Mucosa of descending colon (tissue), 3 donors: ENCODE measurements at regions not wholly inside any gene's neighbourhood (a gene's known extent, or its start where the extent isn't known, plus 50 kb on each side); places are given as distances from the start of the nearest gene placed in this dataset.

Source experiments
- ATAC-seq: fragments of 200-7000 bp; cut with Tn5 transposase; one replicate; pipeline ENCODE4 v1.9.1; 2020; ENCODE audit warnings: mild to moderate bottlenecking, moderate library complexity
- DNase-seq, 3 donors: peaks; one replicate each; pipeline ENCODE4 v3.0.0-alpha.2; 2020
- H3K36me3 ChIP-seq: fragments of 200-600 bp; one replicate; pipeline ENCODE4 v1.8.0; 2021; ENCODE audit warnings: low read depth, mild to moderate bottlenecking
- H3K4me1 ChIP-seq: fragments of 200-600 bp; one replicate; pipeline ENCODE4 v1.8.0; 2021; ENCODE audit warnings: low read depth, mild to moderate bottlenecking
- H3K4me3 ChIP-seq: fragments of 200-600 bp; one replicate; pipeline ENCODE4 v1.8.0; 2021; ENCODE audit warnings: mild to moderate bottlenecking
- H3K9me3 ChIP-seq: fragments of 200-600 bp; one replicate; pipeline ENCODE4 v1.8.0; 2021; ENCODE audit warnings: mild to moderate bottlenecking
- CTCF ChIP-seq: fragments of 200-600 bp; IDR thresholded peaks from one replicate; pipeline ENCODE4 v1.8.0; 2022; ENCODE audit warnings: antibody characterized with exemption, mild to moderate bottlenecking
- intact Hi-C, 2 donors: fragments of 100-400 bp; cut with DNase I in 1 of 2; cut with micrococcal nuclease in 1 of 2; formaldehyde crosslinking; loops; one replicate each; pipeline versions ENCODE4 v1.11.0 to v1.11.1; 2022; cut with DNase I, micrococcal nuclease
- donor health status: DM: no; HTN: no; CAD: no; lungs with moderate emphysema.
- donor health status: DM: no; HTN: no; CAD: no.
- donor health status: DM: no; HTN: yes; CAD: no.

- DNase-seq: no peak
- intact Hi-C loops: no loop called here
These were observed 359.8 kb downstream of the FOXG1 start for GRCh38 chr14:29126361-29126760.

GRCh38 chr14:29126865-29127264 lies 360.3 kb downstream of the FOXG1 start:
- intact Hi-C loops: no loop called here
- H3K36me3 ChIP-seq: no peaks in the 10 kb centered on the region
- TF ChIP-seq CTCF: no peak
- ATAC-seq (no peak), DNase-seq (no peak)
- peaks cover 9% of the 10 kb centered on the region for H3K9me3 ChIP-seq
- no peak overlapping the region for H3K4me3 ChIP-seq
- H3K4me1 ChIP-seq: no peaks in the 10 kb centered on the region

More at GRCh38 chr14:29126361-29126760, 359.8 kb downstream of the FOXG1 start:
- Histone ChIP-seq H3K4me1 (no peaks in the 10 kb centered on the region), H3K9me3 (peaks cover 5% of the 10 kb centered on the region), H3K4me3 (no peak overlapping the region), H3K36me3 (no peaks in the 10 kb centered on the region)
- TF ChIP-seq CTCF: no peak
- ATAC-seq: no peak

- intact Hi-C loops: no loop called here
- Histone ChIP-seq H3K36me3 (no peaks in the 10 kb centered on the region), H3K4me3 (no peak overlapping the region), H3K9me3 (peaks cover 23% of the 10 kb centered on the region), H3K4me1 (no peaks in the 10 kb centered on the region)
- TF ChIP-seq CTCF: no peak
- DNase-seq (no peak), ATAC-seq (no peak)
These were observed 373.4 kb downstream of the FOXG1 start for GRCh38 chr14:29140016-29140415.

- H3K4me1 ChIP-seq: no peaks in the 10 kb centered on the region
- H3K36me3 ChIP-seq: no peaks in the 10 kb centered on the region
- intact Hi-C loops: no loop called here
- no peak for TF ChIP-seq CTCF
- H3K9me3 ChIP-seq: peaks cover 13% of the 10 kb centered on the region
- ATAC-seq (no peak), DNase-seq (no peak)
- H3K4me3 ChIP-seq: no peak overlapping the region
These were observed 378.0 kb downstream of the FOXG1 start for GRCh38 chr14:29144621-29145020.

- intact Hi-C loops: no loop called here
- no peak overlapping the region for H3K4me3 ChIP-seq
- TF ChIP-seq CTCF: no peak
- H3K9me3 ChIP-seq: peaks cover 20% of the 10 kb centered on the region
- no peaks in the 10 kb centered on the region for H3K36me3 ChIP-seq
- H3K4me1 ChIP-seq: no peaks in the 10 kb centered on the region
- DNase-seq (no peak), ATAC-seq (no peak)
These were observed 381.6 kb downstream of the FOXG1 start for GRCh38 chr14:29148221-29148620.

- H3K4me3 ChIP-seq: no peak overlapping the region
- no peak for TF ChIP-seq CTCF
- H3K9me3 ChIP-seq: peaks cover 25% of the 10 kb centered on the region
- DNase-seq: no peak
- no peaks in the 10 kb centered on the region for H3K4me1 ChIP-seq
- H3K36me3 ChIP-seq: no peaks in the 10 kb centered on the region
- intact Hi-C loops: no loop called here
- ATAC-seq: no peak
These were observed 383.2 kb downstream of the FOXG1 start for GRCh38 chr14:29149798-29150197.
